ENCODE measurements at regions not wholly inside any gene's neighbourhood (a gene's known extent, or its start where the extent isn't known, plus 50 kb on each side); places are given as distances from the start of the nearest gene placed in this dataset.

- no peak overlapping the region for H2BK120ac ChIP-seq (ENCODE audit: low read depth, low read length, poor library complexity, severe bottlenecking)
- no peaks in the 10 kb centered on the region for H3K79me2 ChIP-seq (ENCODE audit: insufficient read depth, low read length)
- H3K14ac ChIP-seq (ENCODE audit: insufficient read depth, low read length): no peak overlapping the region
- Mint-ChIP-seq H3K36me3 (ENCODE audit: insufficient read depth in 1 of 3, low read depth in 3 of 3) (peaks cover 0 to 6% (median 0%) of the 10 kb centered on the region in 3 experiments; a peak in 3 of 7 replicates), H3K27ac (no peak overlapping the region), H3K4me1 (peaks cover 16 to 23% of the 10 kb centered on the region in 2 experiments), H3K9me3 (peaks cover 0 to 6% of the 10 kb centered on the region in 2 experiments; a peak in 4 of 5 replicates), H3K4me3 (no peak overlapping the region), H3K27me3 (ENCODE audit: low read depth) (peaks cover 2% of the 10 kb centered on the region)
- no peak overlapping the region for H3K4ac ChIP-seq (ENCODE audit: low read depth, low read length)
- no peak overlapping the region for H4K8ac ChIP-seq (replicated peaks; ENCODE audit: insufficient read length, low read depth, low read length)
- H2BK5ac ChIP-seq (ENCODE audit: insufficient read length, low read length): no peak overlapping the region
- H4K91ac ChIP-seq (ENCODE audit: insufficient read length, low read depth, low read length): no peak overlapping the region
- no peak overlapping the region for H2BK20ac ChIP-seq (ENCODE audit: low read depth, low read length, poor library complexity, severe bottlenecking)
- no peak overlapping the region for H3K23ac ChIP-seq (ENCODE audit: insufficient read length, low read depth, low read length)
- H3K4me1 ChIP-seq (ENCODE audit: insufficient read depth, low read length): peaks cover 6% of the 10 kb centered on the region; the same call in 1 of the 2 replicates
- H3K79me1 ChIP-seq (ENCODE audit: insufficient read depth, low read depth, low read length, poor library complexity, severe bottlenecking): no peaks in the 10 kb centered on the region
- H3T11ph ChIP-seq (ENCODE audit: low read length): no peak overlapping the region
- no peak overlapping the region for H3K27ac ChIP-seq (ENCODE audit: insufficient read length, low read depth, low read length)
- H4K20me1 ChIP-seq (ENCODE audit: control insufficient read depth, insufficient read depth, insufficient read length): no peaks in the 10 kb centered on the region
- H4K5ac ChIP-seq (ENCODE audit: insufficient read length, low read depth, low read length): no peak overlapping the region
- H2AFZ ChIP-seq (ENCODE audit: low read length): no peak overlapping the region
- H3K23me2 ChIP-seq (ENCODE audit: insufficient read length, low read depth, low read length, poor library complexity, severe bottlenecking): no peaks in the 10 kb centered on the region
- no peak for TF ChIP-seq CTCF (conservative IDR thresholded peaks at IDR 0.05)
- no peak overlapping the region for H3K4me2 ChIP-seq (ENCODE audit: insufficient read depth, insufficient read length, low read length)
- H3K56ac ChIP-seq (ENCODE audit: insufficient read length, low read depth, low read length): no peak overlapping the region
- H3K18ac ChIP-seq (ENCODE audit: insufficient read length, low read depth, low read length): no peak overlapping the region
- DNase-seq: no peak
- H3K9ac ChIP-seq (ENCODE audit: extremely low read depth, insufficient read length, low read length): no peak overlapping the region
- H2BK12ac ChIP-seq (ENCODE audit: insufficient read length, low read depth, low read length): no peak overlapping the region
- no CpG with 5 or more reads among the region's 4 CpGs for WGBS (ENCODE audit: extremely low coverage, insufficient read length, low lambda C conversion rate)
- no peaks in the 10 kb centered on the region for H3K9me3 ChIP-seq (ENCODE audit: control insufficient read depth, low read depth, low read length)
- no peak overlapping the region for H2BK15ac ChIP-seq (ENCODE audit: low read depth, low read length)
- H3K27me3 ChIP-seq (ENCODE audit: insufficient read depth, low read length): no peaks in the 10 kb centered on the region
- no peak overlapping the region for H2AK5ac ChIP-seq (ENCODE audit: insufficient read length, low read length)
Measured at GRCh38 chr12:107386569-107386968, 293.2 kb upstream of the CRY1 start.

Measured in H9 (cell line).